Right ventricle myocardium superior (tissue), 1 donor: ENCODE measurements at regions not wholly inside any gene's neighbourhood (a gene's known extent, or its start where the extent isn't known, plus 50 kb on each side); places are given as distances from the start of the nearest gene placed in this dataset.
"Not testable (repeated sequence)": the region's sequence is repeated elsewhere in the genome, so short reads cannot be mapped to it uniquely, and the experiment has no call there.

Source experiments
- ATAC-seq: fragments of 200-7000 bp; cut with Tn5 transposase; one replicate; pipeline ENCODE4 v1.9.1; 2020; ENCODE audit warnings: mild to moderate bottlenecking; ENCODE audit not compliant: poor library complexity
- DNase-seq: peaks from one replicate; pipeline ENCODE4 v3.0.0-alpha.2; 2020
- intact Hi-C: fragments of 100-400 bp; cut with DNase I; formaldehyde crosslinking; loops from one replicate; pipeline ENCODE4 v1.11.2; 2022
- donor health status: DM: no; HTN: yes; CAD: no; lungs with severe emphysema.

DNA sequence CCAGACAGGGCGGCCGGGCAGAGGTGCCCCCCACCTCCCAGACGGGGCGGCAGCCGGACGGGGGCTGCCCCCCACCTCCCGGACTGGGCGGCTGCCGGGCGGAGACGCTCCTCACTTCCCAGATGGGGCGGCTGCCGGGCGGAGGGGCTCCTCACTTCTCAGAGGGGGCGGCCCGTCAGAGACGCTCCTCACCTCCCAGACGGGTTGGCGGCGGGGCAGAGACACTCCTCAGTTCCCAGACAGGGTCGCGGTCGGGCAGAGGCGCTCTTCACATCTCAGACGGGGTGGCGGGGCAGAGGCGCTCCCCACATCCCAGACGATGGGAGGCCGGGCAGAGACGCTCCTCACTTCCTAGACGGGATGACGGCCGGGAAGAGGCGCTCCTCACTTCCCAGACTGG is 68.5 kb upstream of the GPC4 start:
- ATAC-seq, intact Hi-C loops, DNase-seq: not testable (repeated sequence)

DNA sequence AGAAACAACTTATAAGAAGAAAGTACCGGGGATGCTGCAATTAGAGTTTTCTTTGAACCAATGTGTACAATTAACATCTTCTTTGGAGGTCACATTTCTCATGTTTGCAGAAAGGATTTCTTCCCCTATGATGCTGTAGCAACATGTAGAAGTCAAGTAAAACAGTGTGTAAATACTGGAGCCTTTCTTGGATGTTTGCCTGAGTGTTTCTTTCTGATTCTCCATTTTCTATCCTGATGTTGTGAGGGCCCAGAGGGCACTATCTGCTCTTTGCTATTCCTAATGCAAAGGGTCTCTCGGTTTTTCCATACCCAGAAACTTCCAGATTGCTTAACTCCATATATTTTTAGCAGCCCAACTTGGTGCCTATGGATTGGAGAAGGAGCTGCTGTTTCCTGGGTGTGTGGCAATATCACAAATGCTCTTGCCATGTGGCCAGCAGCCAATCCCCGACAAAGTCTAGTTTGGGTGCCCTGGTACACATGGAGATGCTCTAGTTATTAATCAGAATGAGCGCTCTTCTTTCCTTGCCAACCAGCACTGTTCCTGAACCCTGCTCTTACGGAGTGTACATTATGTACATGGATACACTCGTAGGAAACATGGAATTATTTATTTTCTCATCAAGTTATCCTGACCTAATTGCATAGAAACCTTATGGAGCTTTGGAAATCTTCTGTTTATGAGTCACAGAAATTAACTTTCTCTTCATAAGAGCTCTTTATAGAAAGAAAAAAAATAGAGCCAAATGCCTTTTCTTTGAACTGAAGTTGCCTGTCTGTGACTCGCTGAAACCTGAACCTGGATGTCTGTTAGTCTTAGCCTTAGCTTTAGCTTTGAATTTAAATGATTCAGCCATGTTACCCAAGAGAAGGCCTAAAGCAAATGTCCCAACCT is 67.0 kb upstream of the GPC4 start:
- no peak for ATAC-seq
- no peak for DNase-seq
- intact Hi-C loops = no loop called here

DNA sequence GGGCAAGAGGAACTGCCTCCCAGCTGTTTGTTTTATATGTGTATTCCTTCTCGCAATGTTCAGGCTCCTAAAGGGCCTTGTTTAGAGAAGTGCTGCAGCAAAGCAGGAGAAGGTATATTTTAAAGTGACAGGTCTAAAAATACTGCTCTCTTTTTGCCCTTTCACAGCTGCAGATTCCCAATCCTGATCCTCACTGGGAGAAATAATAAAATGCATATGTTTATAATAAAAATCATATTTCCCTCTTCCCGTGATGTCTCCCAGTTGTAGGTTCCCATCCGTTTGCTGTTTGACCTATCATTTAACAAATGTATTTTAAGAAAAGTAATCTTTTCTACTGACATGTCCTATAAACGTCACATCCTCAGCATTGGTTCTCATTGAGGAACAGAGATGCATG is 62.7 kb upstream of the GPC4 start:
- no peak for DNase-seq
- ATAC-seq = no peak
- intact Hi-C loops = no loop called here

DNA sequence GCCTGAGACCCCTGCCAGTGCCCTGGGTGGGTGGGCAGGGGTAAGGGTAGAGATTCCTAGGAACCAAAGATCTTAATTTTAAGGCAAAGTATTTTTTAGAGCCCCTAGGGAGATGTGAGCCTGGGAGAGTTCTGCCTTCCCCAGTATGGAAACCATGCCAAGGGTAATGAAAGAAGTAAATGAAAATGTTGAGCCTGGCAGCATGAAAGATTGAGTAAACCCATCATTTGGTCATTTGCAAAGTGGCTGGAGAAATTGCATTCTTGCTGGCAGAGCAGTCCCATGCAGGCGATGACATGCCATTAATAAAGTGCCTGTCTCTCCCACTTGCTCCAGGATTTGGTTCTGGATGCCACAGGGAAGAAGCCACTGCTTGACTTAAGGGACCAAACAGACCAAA is 60.7 kb upstream of the GPC4 start:
- DNase-seq (no peak), ATAC-seq (peak; percentile 52)
- intact Hi-C loops = no loop called here

DNA sequence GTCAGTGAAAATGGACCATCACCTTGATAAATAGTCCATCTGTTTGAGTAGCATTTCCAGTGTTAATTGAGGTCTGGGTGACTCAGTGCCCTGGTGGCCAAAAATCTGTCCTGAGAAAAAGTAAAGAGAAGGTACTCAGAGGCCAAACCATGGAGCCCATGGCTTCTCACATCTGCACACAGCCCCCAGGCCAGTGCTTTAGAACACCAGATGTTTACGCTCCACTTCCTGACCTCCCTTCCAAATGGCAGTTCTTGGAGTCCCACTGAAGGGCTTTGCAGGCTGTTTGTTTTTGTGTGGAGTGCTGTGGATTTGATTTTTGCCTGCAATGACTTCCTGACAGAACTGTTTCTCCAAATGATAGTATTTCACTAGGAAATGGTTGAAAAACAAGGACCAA is 60.2 kb upstream of the GPC4 start:
- intact Hi-C loops = no loop called here
- DNase-seq (no peak), ATAC-seq (peak; percentile 90)

DNA sequence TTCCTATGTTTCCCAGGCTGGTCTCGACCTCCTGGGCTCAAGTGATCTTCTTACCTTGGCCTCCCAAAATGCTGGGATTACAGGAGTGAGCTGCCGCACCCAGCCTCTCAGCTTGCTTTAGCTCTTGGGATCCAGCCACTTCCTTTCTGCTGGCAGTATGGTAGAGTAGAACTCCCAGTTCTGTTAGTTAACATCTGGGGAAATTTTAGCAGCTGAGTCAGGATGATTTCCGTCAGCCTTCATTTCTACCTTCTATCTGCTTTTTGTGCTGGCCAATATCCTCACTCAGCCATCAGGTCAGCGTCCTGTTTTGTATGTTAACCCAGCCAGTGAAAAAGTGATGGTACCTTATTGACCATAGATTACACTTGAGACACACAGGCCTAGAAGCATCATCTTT is 59.3 kb upstream of the GPC4 start:
- DNase-seq = no peak
- intact Hi-C loops = no loop called here
- ATAC-seq = peak; percentile 73

DNA sequence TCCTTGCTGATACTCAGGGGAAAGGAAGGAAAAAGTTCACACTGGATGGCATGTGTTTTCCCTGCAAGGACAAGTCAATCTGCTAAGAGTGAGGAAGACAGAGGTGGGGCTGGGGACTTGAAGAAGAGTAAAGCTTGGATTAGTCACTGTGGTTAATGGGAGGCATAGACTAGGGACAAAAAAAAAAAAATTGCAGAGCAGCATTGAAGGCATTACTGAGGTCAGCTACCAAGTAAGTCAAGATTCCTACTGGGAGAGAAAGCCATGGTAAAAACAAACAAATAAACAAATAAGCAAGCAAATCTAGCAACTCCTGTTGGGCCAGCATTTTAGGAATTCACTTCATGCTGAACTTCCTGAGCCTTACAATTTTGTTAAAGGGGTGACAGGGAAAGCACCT is 58.2 kb upstream of the GPC4 start:
- ATAC-seq = no peak
- intact Hi-C loops = no loop called here

DNA sequence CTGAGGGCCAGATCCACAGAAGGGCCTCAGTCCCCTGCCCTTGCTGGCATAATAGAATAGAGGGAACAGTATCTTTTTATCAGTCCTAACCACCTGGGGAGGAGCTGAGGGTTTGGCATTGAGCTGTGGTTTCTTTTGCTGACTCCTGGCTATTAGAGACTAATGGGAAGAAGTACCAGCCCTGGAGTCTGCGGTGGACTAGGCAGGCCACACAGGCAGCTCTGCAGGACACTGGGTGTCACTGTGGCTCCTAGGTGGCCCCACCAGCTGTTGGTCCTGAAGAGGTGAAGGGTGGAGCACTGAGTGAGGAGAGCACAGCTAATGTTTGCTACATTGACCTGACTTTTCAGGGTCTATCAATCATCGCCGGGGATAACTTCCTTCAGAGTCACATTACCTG is 52.8 kb upstream of the GPC4 start:
- no peak for DNase-seq
- intact Hi-C loops = no loop called here
- ATAC-seq = no peak

More for the DNA sequence above, 58.2 kb upstream of the GPC4 start:
- no peak for DNase-seq

DNA sequence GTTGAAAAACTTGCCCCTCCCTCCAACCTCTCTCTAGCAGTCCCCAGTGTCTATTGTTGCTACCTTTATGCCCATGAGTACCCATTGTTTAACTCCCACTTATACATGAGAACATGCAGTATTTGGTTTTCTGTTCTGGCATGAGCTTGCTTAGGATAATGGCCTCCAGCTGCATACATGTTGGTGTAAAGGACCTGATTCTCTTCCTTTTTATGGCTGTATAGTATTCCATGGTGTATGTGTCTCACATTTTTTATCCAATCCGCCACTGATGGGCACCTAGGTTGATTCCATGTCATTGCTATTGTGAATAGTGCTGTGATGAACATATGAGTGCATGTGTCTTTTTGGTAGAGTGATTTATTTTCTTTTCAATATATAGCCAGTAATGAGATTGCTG is 50.0 kb upstream of the GPC4 start:
- intact Hi-C loops = no loop called here
- no peak for DNase-seq

More for the DNA sequence above, 50.0 kb upstream of the GPC4 start:
- no peak for ATAC-seq
